WERI-Rb-1 (cell line): ENCODE measurements at regions not wholly inside any gene's neighbourhood (a gene's known extent, or its start where the extent isn't known, plus 50 kb on each side); places are given as distances from the start of the nearest gene placed in this dataset.

Source experiments
- DNase-seq: peaks from one replicate; pipeline ENCODE4 v3.0.0-alpha.2; 2020
- H3K27ac ChIP-seq: fragments of 250-450 bp; sonication (Bioruptor Pico); 2 replicates; pipeline ENCODE4 v1.5.1; 2020; ENCODE audit warnings: mild to moderate bottlenecking, moderate library complexity
- H3K27me3 ChIP-seq: fragments of 250-450 bp; sonication (Bioruptor Pico); 2 replicates; pipeline ENCODE4 v1.5.1; 2021; ENCODE audit warnings: mild to moderate bottlenecking, low read depth, moderate library complexity; ENCODE audit not compliant: insufficient read depth, severe bottlenecking
- H3K36me3 ChIP-seq: fragments of 250-450 bp; sonication (Bioruptor Pico); 2 replicates; pipeline ENCODE4 v1.5.1; 2020; ENCODE audit warnings: mild to moderate bottlenecking, moderate library complexity
- H3K4me3 ChIP-seq: 2 replicates; pipeline ENCODE4 v1.5.1; 2011; ENCODE audit warnings: low read depth, mild to moderate bottlenecking, control low read depth, low read length
- H3K9me3 ChIP-seq: fragments of 250-450 bp; sonication (Bioruptor Pico); 2 replicates; pipeline ENCODE4 v1.5.1; 2021; ENCODE audit warnings: mild to moderate bottlenecking, moderate library complexity; ENCODE audit not compliant: severe bottlenecking
- TF ChIP-seq, protein P1 (sequence below): IDR thresholded peaks from 2 replicates; pipeline ENCODE4 v1.5.1; 2011; ENCODE audit warnings: low read depth, mild to moderate bottlenecking, control low read depth, inconsistent platforms, low read length

DNA sequence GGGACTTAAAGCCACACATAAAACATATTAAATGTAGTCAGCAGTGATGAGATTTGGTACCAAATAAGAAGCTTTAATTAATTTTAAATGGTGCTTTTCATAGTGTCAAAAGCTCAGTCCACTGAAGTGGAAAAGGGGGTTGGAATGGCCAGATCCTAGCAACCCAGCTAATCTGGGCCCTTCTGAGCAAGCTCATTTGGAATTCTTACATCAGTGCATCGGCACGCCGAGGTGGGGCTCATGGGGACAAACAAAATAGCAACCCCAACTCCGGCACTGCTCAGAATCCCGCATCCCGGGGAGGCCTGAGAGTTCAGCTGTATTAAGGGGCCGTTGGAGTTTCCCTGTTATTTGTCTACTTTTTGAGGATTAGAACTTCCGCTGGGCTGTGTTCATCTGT, 526.4 kb downstream of the SOX2 start:
- H3K27ac ChIP-seq, result no peak overlapping the region
- no peak overlapping the region for H3K4me3 ChIP-seq
- H3K36me3 ChIP-seq, result no peaks in the 10 kb centered on the region
- peaks cover 68% of the 10 kb centered on the region for H3K27me3 ChIP-seq
- TF ChIP-seq, protein P1, sequence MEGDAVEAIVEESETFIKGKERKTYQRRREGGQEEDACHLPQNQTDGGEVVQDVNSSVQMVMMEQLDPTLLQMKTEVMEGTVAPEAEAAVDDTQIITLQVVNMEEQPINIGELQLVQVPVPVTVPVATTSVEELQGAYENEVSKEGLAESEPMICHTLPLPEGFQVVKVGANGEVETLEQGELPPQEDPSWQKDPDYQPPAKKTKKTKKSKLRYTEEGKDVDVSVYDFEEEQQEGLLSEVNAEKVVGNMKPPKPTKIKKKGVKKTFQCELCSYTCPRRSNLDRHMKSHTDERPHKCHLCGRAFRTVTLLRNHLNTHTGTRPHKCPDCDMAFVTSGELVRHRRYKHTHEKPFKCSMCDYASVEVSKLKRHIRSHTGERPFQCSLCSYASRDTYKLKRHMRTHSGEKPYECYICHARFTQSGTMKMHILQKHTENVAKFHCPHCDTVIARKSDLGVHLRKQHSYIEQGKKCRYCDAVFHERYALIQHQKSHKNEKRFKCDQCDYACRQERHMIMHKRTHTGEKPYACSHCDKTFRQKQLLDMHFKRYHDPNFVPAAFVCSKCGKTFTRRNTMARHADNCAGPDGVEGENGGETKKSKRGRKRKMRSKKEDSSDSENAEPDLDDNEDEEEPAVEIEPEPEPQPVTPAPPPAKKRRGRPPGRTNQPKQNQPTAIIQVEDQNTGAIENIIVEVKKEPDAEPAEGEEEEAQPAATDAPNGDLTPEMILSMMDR, result no peak
- no peaks in the 10 kb centered on the region for H3K9me3 ChIP-seq
- no peak for DNase-seq

DNA sequence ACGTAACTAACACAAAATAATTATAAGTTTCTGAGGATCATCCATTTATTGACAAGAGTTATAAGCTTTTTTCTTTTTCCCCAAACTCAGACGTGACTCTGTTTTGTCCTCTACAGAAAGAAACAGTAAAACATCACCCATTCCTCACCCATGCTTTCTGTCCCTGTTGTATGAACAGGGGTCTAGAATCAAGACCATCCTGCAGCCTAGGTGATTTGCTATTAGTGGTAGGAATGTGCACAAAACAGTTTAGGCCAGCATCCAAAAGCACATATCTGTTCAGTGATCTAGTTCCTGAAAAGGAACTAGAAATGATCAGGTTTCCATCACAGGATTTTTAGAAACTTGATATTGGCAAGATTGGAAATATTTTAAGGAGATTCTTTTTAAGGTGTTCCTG, 527.6 kb downstream of the SOX2 start:
- no peaks in the 10 kb centered on the region for H3K9me3 ChIP-seq
- no peaks in the 10 kb centered on the region for H3K36me3 ChIP-seq
- H3K27me3 ChIP-seq, result peaks cover 65% of the 10 kb centered on the region
- H3K27ac ChIP-seq, result no peak overlapping the region
- TF ChIP-seq, protein P1, result no peak
- no peak overlapping the region for H3K4me3 ChIP-seq
- no peak for DNase-seq

DNA sequence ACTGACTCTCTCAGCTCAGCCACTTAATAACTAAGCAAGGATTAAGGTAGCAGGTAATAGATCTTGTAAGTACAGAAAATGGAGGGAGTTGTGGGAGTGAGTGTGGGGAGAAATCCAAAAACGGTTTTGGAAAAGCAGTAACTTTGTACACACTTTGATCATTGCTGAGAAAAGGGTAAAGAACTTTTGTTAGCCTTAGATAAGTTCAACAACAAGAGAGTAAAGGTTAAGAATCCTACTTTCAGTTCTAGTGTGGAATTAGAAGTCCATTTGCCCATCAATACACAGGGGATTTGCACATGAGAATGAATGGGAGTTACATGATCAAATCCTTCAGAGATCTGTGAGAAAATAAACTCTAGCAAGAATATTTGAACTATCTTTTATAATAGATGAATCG, 528.7 kb downstream of the SOX2 start:
- peaks cover 58% of the 10 kb centered on the region for H3K27me3 ChIP-seq
- no peaks in the 10 kb centered on the region for H3K9me3 ChIP-seq
- H3K4me3 ChIP-seq, result no peak overlapping the region
- TF ChIP-seq, protein P1, result no peak
- no peaks in the 10 kb centered on the region for H3K36me3 ChIP-seq
- DNase-seq, result no peak
- H3K27ac ChIP-seq, result no peak overlapping the region

DNA sequence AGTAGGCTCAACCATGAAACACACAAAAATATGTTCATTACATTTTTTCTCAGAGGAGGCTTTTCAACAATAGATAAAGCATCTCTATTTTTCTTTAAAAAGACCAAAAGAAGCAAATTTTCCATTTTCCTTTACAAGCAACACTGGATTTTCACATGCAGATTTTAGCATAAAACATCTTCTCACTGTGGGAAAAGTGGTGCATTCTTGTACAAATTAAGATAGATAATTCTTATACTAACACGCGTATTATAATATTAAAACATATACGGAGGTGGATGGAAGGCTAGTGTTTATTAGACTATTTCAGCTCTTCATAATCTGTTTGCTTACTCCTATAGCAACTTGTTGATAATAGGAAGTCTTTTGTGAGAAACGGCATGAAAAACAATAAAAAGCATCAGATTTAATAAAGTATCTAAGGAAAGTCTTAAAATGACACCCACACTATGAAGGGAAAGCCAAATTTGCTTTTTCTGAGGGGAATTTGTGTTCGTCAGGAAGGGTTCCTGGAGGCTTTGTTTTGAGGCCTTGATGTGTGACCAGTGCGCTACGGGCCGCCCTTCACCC, 529.6 kb downstream of the SOX2 start:
- TF ChIP-seq, protein P1, result no peak
- no peak for DNase-seq
- Histone ChIP-seq H3K9me3 (no peaks in the 10 kb centered on the region), H3K27me3 (peaks cover 58% of the 10 kb centered on the region), H3K27ac (no peak overlapping the region), H3K4me3 (no peak overlapping the region), H3K36me3 (no peaks in the 10 kb centered on the region)

DNA sequence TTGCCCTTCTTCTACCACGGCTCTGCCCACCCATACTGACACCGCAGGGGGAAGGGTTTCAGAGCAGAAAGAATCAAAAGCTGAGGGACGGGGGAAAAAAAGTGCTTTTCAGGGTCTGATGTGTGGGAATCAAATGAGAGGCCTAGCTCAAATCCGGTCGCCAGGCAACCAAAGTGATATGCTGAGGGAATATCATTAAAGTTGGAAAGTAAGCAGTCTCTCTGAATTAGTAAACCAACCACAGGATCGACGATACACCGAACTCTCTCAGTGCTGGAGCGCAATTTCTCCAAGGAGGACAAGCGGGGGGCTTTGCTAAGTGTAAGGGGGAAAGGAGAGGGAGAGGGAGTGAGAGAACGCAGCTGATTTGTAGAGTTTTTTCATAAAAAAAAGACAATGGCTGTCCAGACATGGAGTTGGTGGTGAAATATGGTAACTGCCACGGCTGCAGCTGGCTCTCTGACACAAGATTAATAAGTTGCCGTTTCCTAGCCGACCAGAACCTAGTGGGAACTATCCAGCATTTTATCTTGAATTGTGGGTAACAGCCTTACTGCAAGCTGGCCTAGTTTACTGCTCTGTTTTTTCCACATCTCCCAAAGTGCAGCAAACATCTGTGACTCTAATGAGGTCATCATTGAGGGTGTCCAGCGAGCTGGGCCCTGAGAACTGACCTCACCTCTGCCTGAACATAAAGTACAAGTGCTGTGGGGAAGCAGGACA, 530.2 kb downstream of the SOX2 start:
- TF ChIP-seq, protein P1, result no peak
- Histone ChIP-seq H3K9me3 (no peaks in the 10 kb centered on the region), H3K27me3 (peaks cover 65% of the 10 kb centered on the region), H3K27ac (no peak overlapping the region), H3K4me3 (no peak overlapping the region), H3K36me3 (no peaks in the 10 kb centered on the region)
- DNase-seq, result no peak
